AG09309 (cell line): ENCODE measurements at regions not wholly inside any gene's neighbourhood (a gene's known extent, or its start where the extent isn't known, plus 50 kb on each side); places are given as distances from the start of the nearest gene placed in this dataset.
A peak's percentile ranks its signal among the peaks of the same experiment; 100 is the strongest.

Experiments
- DNase-seq: peaks from one replicate; pipeline ENCODE4 v3.0.0-alpha.2; 2010; ENCODE audit warnings: low read depth
- H3K4me3 ChIP-seq: 2 replicates; pipeline ENCODE4 v1.5.1; 2011; ENCODE audit warnings: mild to moderate bottlenecking, low read depth, low read length, moderate library complexity; ENCODE audit not compliant: control insufficient read depth
- TF ChIP-seq, protein P1 (sequence below): IDR thresholded peaks from 2 replicates; pipeline ENCODE4 v1.5.1; 2011; ENCODE audit warnings: mild to moderate bottlenecking, low read depth, low read length, inconsistent platforms; ENCODE audit not compliant: insufficient read depth, control insufficient read depth; ENCODE audit errors: missing control alignments

- no peak overlapping the region for H3K4me3 ChIP-seq
- no peak for DNase-seq
- TF ChIP-seq, protein P1, sequence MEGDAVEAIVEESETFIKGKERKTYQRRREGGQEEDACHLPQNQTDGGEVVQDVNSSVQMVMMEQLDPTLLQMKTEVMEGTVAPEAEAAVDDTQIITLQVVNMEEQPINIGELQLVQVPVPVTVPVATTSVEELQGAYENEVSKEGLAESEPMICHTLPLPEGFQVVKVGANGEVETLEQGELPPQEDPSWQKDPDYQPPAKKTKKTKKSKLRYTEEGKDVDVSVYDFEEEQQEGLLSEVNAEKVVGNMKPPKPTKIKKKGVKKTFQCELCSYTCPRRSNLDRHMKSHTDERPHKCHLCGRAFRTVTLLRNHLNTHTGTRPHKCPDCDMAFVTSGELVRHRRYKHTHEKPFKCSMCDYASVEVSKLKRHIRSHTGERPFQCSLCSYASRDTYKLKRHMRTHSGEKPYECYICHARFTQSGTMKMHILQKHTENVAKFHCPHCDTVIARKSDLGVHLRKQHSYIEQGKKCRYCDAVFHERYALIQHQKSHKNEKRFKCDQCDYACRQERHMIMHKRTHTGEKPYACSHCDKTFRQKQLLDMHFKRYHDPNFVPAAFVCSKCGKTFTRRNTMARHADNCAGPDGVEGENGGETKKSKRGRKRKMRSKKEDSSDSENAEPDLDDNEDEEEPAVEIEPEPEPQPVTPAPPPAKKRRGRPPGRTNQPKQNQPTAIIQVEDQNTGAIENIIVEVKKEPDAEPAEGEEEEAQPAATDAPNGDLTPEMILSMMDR, result no peak
Measured at GRCh38 chr21:38121888-38122720, 134.7 kb upstream of the KCNJ15 start.

DNA sequence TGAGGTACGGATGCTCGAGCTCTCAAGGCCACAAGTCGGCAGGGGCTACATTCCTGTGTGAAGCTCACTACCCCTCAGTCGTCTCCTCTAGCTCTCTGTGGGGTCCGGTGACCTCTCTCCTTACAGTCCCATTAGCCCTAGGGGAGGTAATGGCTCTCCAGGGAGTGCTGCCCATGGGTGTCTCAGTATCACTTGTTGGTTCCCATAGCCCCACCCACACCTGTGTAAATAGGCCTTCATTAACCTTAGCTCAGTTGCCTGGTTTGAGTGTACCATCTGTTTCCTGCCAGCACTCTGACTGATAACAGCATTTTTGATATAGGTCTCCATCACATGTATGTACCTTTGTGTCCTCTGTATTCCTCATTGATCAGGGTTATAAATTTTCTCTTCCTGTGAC lies 133.2 kb upstream of the KCNJ15 start:
- H3K4me3 ChIP-seq, result no peak overlapping the region
- DNase-seq, result no peak
- TF ChIP-seq, protein P1, result no peak

DNA sequence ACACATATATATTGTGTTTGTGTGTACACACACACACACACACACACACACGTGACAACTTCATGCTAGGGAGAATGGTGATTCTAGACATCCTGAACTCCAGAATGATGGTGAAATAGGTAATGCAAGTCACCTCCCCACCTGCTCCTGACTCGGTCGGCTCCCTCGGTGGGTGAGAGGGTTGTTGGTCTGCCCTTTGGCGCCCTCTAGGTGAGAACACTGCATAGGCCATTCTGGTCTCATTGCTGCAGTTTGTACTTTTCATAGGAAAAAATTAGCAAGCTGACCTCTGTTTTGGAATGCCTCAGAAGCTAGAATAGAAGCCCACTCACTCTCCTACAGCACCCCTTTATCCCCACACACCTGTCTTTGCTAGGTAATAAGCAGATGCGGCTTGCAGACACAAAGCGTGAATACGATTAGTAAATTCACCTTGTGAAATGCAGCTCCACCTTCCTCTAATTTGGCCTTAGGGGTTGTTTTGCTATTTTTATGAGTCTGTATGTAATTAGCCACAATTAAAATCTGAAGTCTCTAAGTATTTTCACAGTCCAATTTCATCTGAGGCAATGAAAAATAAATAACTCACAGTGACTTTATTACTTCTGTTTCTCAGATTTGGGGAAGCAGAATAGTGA lies 130.0 kb upstream of the KCNJ15 start:
- H3K4me3 ChIP-seq, result no peak overlapping the region
- TF ChIP-seq, protein P1, result peak; percentile 93

GRCh38 chr21:38129711-38130110 lies 127.1 kb upstream of the KCNJ15 start:
- DNase-seq, result no peak
- H3K4me3 ChIP-seq, result no peak overlapping the region
- TF ChIP-seq, protein P1, result no peak

More for the DNA sequence above, 130.0 kb upstream of the KCNJ15 start:
- DNase-seq, result no peak

DNA sequence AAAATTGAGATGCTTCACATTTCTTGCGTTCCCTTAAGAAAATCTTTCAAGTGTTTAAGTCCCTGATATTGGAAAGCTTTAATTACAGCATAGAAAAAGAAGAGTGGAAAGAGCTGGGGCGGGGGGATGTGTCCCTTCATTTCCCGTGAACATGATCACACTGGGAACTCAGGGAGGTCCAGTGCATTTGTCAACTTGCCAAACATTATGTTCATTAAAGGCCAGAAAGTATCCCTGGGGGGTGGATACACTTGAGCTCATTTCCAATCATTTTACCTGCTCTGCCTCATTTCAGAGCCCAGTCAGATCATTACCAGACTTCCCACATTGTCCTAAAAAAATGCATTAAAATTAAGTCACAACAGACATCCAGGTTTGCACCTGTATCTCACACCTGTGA lies 123.6 kb upstream of the KCNJ15 start:
- no peak overlapping the region for H3K4me3 ChIP-seq
- TF ChIP-seq, protein P1, result no peak
- no peak for DNase-seq

GRCh38 chr21:38134084-38134873 lies 122.5 kb upstream of the KCNJ15 start:
- TF ChIP-seq, protein P1, result no peak

More at GRCh38 chr21:38134084-38134873, 122.5 kb upstream of the KCNJ15 start:
- no peak for DNase-seq
- no peak overlapping the region for H3K4me3 ChIP-seq
